ENCODE measurements at regions not wholly inside any gene's neighbourhood (a gene's known extent, or its start where the extent isn't known, plus 50 kb on each side); places are given as distances from the start of the nearest gene placed in this dataset.

GRCh38 chr17:13140750-13141149, 122.9 kb upstream of the ELAC2 start:
- Histone ChIP-seq H3K9me3 (ENCODE audit: low read depth) (no peaks in the 10 kb centered on the region), H2AFZ (peak overlapping the region; percentile 58), H3K9ac (no peak overlapping the region), H3K4me3 (no peak overlapping the region), H3K27ac (no peak overlapping the region), H3F3A (ENCODE audit: insufficient read depth) (no peaks in the 10 kb centered on the region), H3K79me2 (ENCODE audit: insufficient read depth) (no peaks in the 10 kb centered on the region), H4K20me1 (ENCODE audit: insufficient read depth) (no peaks in the 10 kb centered on the region), H3K4me2 (ENCODE audit: unreplicated experiment) (no peak overlapping the region), H3K4me1 (ENCODE audit: insufficient read depth) (no peaks in the 10 kb centered on the region; the same call in 1 of the 2 replicates), H3K36me3 (ENCODE audit: low read depth) (no peaks in the 10 kb centered on the region), H3K9me2 (ENCODE audit: insufficient read depth) (no peaks in the 10 kb centered on the region), H3K27me3 (replicated peaks; ENCODE audit: insufficient read depth) (peaks cover 5% of the 10 kb centered on the region)
- peak; percentile 40 for DNase-seq
- no peak for TF ChIP-seq EZH2 (IDR thresholded peaks at IDR 0.05; ENCODE audit: insufficient read depth, poor library complexity, severe bottlenecking)
- no peak for TF ChIP-seq EZH2phosphoT487 (IDR thresholded peaks at IDR 0.05; ENCODE audit: insufficient read depth, low read depth)
- whole genome bisulfite sequencing, 2 experiments (ENCODE audit: low coverage in 1 of 2, low lambda C conversion rate in 2 of 2, missing lambda C conversion rate in 2 of 2), result 22 to 40% methylated on average over 2 of the region's 2 CpGs
- in situ Hi-C loops (cut with MboI), result no loop called here

GRCh38 chr17:13135506-13135905, 117.7 kb upstream of the ELAC2 start:
- H3K9me2 ChIP-seq (ENCODE audit: insufficient read depth), result no peaks in the 10 kb centered on the region
- H4K20me1 ChIP-seq (ENCODE audit: insufficient read depth), result no peaks in the 10 kb centered on the region
- no peak overlapping the region for H3K4me3 ChIP-seq
- in situ Hi-C loops (cut with MboI), result no loop called here
- DNase-seq, result no peak
- no peak overlapping the region for H3K4me2 ChIP-seq (ENCODE audit: unreplicated experiment)
- H3K27ac ChIP-seq, result no peak overlapping the region
- H3K79me2 ChIP-seq (ENCODE audit: insufficient read depth), result no peaks in the 10 kb centered on the region
- H3K9ac ChIP-seq, result no peak overlapping the region
- H3K36me3 ChIP-seq (ENCODE audit: low read depth), result no peaks in the 10 kb centered on the region
- no peaks in the 10 kb centered on the region for H3K9me3 ChIP-seq (ENCODE audit: low read depth)
- peaks cover 8% of the 10 kb centered on the region for H3K27me3 ChIP-seq (replicated peaks; ENCODE audit: insufficient read depth)
- no peaks in the 10 kb centered on the region for H3F3A ChIP-seq (ENCODE audit: insufficient read depth)
- 58 to 62% methylated on average over 5 of the region's 5 CpGs for WGBS, 2 experiments (ENCODE audit: low coverage in 1 of 2, low lambda C conversion rate in 2 of 2, missing lambda C conversion rate in 2 of 2)
- H2AFZ ChIP-seq, result no peak overlapping the region
- TF ChIP-seq EZH2 (IDR thresholded peaks at IDR 0.05; ENCODE audit: insufficient read depth, poor library complexity, severe bottlenecking), result no peak
- no peak for TF ChIP-seq EZH2phosphoT487 (IDR thresholded peaks at IDR 0.05; ENCODE audit: insufficient read depth, low read depth)
- no peaks in the 10 kb centered on the region for H3K4me1 ChIP-seq (ENCODE audit: insufficient read depth)

GRCh38 chr17:13134076-13134475, 116.2 kb upstream of the ELAC2 start:
- no peak overlapping the region for H3K27ac ChIP-seq
- 48 to 68% methylated on average over 1 of the region's 1 CpG for WGBS, 2 experiments (ENCODE audit: low coverage in 1 of 2, low lambda C conversion rate in 2 of 2, missing lambda C conversion rate in 2 of 2)
- H2AFZ ChIP-seq, result no peak overlapping the region
- H3K4me2 ChIP-seq (ENCODE audit: unreplicated experiment), result no peak overlapping the region
- H3K79me2 ChIP-seq (ENCODE audit: insufficient read depth), result no peaks in the 10 kb centered on the region
- no peaks in the 10 kb centered on the region for H3K4me1 ChIP-seq (ENCODE audit: insufficient read depth)
- peak; percentile 11 for DNase-seq
- H3K4me3 ChIP-seq, result no peak overlapping the region
- H3K9ac ChIP-seq, result no peak overlapping the region
- no peaks in the 10 kb centered on the region for H3K9me3 ChIP-seq (ENCODE audit: low read depth)
- no peaks in the 10 kb centered on the region for H4K20me1 ChIP-seq (ENCODE audit: insufficient read depth)
- TF ChIP-seq EZH2 (IDR thresholded peaks at IDR 0.05; ENCODE audit: insufficient read depth, poor library complexity, severe bottlenecking), result no peak
- TF ChIP-seq EZH2phosphoT487 (IDR thresholded peaks at IDR 0.05; ENCODE audit: insufficient read depth, low read depth), result no peak
- H3K36me3 ChIP-seq (ENCODE audit: low read depth), result no peaks in the 10 kb centered on the region
- H3K27me3 ChIP-seq (replicated peaks; ENCODE audit: insufficient read depth), result peaks cover 13% of the 10 kb centered on the region
- no peaks in the 10 kb centered on the region for H3K9me2 ChIP-seq (ENCODE audit: insufficient read depth)
- in situ Hi-C loops (cut with MboI), result no loop called here
- no peaks in the 10 kb centered on the region for H3F3A ChIP-seq (ENCODE audit: insufficient read depth)

DNA sequence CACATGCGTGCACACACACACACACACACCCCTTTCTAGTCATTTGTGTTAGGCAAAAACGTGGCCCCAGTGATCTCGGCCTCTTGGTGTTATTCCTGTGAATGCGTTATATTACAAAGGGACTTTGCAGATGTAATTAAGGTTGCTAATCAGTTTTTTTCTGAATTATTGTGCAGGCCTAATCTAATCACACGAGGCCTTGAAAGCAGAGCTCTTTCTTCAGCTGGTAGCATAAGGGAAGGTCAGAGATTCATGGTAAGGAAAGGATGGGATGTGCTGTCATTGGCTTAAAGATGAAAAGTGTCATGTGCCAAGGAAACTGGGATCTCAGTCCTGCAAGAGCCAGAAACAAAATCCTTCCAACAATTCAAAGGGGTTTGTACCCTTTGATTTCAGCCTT, 113.4 kb upstream of the ELAC2 start:
- H3K9me2 ChIP-seq (ENCODE audit: insufficient read depth), result no peaks in the 10 kb centered on the region
- TF ChIP-seq EZH2phosphoT487 (IDR thresholded peaks at IDR 0.05; ENCODE audit: insufficient read depth, low read depth) (no peak), EZH2 (IDR thresholded peaks at IDR 0.05; ENCODE audit: insufficient read depth, poor library complexity, severe bottlenecking) (no peak)
- H3K36me3 ChIP-seq (ENCODE audit: low read depth), result no peaks in the 10 kb centered on the region
- H3K9ac ChIP-seq, result no peak overlapping the region
- no peak overlapping the region for H3K4me2 ChIP-seq (ENCODE audit: unreplicated experiment)
- no peak overlapping the region for H2AFZ ChIP-seq
- no peaks in the 10 kb centered on the region for H3F3A ChIP-seq (ENCODE audit: insufficient read depth)
- no peaks in the 10 kb centered on the region for H3K79me2 ChIP-seq (ENCODE audit: insufficient read depth)
- no peak overlapping the region for H3K27ac ChIP-seq
- H3K9me3 ChIP-seq (ENCODE audit: low read depth), result no peaks in the 10 kb centered on the region
- H3K27me3 ChIP-seq (replicated peaks; ENCODE audit: insufficient read depth), result peaks cover 10% of the 10 kb centered on the region
- WGBS, 2 experiments (ENCODE audit: low coverage in 1 of 2, low lambda C conversion rate in 2 of 2, missing lambda C conversion rate in 2 of 2), result 43 to 48% methylated on average over 5 of the region's 5 CpGs
- H4K20me1 ChIP-seq (ENCODE audit: insufficient read depth), result no peaks in the 10 kb centered on the region
- in situ Hi-C loops (cut with MboI), result no loop called here
- no peaks in the 10 kb centered on the region for H3K4me1 ChIP-seq (ENCODE audit: insufficient read depth)
- DNase-seq, result no peak
- H3K4me3 ChIP-seq, result no peak overlapping the region

GRCh38 chr17:13129356-13129755, 111.5 kb upstream of the ELAC2 start:
- no peaks in the 10 kb centered on the region for H4K20me1 ChIP-seq (ENCODE audit: insufficient read depth)
- no peak for DNase-seq
- no peaks in the 10 kb centered on the region for H3K9me3 ChIP-seq (ENCODE audit: low read depth)
- no peaks in the 10 kb centered on the region for H3K79me2 ChIP-seq (ENCODE audit: insufficient read depth)
- in situ Hi-C loops (cut with MboI), result no loop called here
- peaks cover 5% of the 10 kb centered on the region for H3K27me3 ChIP-seq (replicated peaks; ENCODE audit: insufficient read depth)
- H3F3A ChIP-seq (ENCODE audit: insufficient read depth), result no peaks in the 10 kb centered on the region
- no peaks in the 10 kb centered on the region for H3K4me1 ChIP-seq (ENCODE audit: insufficient read depth)
- no peak overlapping the region for H3K4me3 ChIP-seq
- no peak overlapping the region for H3K4me2 ChIP-seq (ENCODE audit: unreplicated experiment)
- H3K27ac ChIP-seq, result no peak overlapping the region
- H3K9ac ChIP-seq, result no peak overlapping the region
- no peaks in the 10 kb centered on the region for H3K9me2 ChIP-seq (ENCODE audit: insufficient read depth)
- TF ChIP-seq EZH2phosphoT487 (IDR thresholded peaks at IDR 0.05; ENCODE audit: insufficient read depth, low read depth) (no peak), EZH2 (IDR thresholded peaks at IDR 0.05; ENCODE audit: insufficient read depth, poor library complexity, severe bottlenecking) (no peak)
- H2AFZ ChIP-seq, result no peak overlapping the region
- H3K36me3 ChIP-seq (ENCODE audit: low read depth), result no peaks in the 10 kb centered on the region
- WGBS, 2 experiments (ENCODE audit: low coverage in 1 of 2, low lambda C conversion rate in 2 of 2, missing lambda C conversion rate in 2 of 2), result 80 to 88% methylated on average over 2 of the region's 2 CpGs

All from GM23248 (cell line).